ENCODE measurements at regions not wholly inside any gene's neighbourhood (a gene's known extent, or its start where the extent isn't known, plus 50 kb on each side); places are given as distances from the start of the nearest gene placed in this dataset.

DNA sequence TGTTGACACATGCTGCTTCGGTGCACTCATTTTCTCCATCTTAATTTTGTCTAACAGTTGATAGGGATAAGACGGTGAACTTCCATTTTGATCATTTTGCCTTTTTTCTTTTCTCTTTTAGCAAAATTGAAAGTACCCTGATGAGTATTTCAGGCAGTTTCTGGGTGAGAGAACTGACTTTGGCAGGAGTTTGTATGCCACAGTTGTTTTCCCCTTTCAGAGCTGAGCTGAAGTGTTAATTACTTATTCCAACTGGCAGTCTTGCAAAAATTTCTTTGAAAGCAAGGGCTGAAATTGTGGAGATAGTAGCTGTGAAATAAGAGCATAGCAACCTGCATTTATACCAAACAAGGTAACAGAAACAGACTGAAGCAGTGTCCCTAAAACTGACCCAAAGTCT, 180.2 kb downstream of the SLITRK5 start:
- TF ChIP-seq POLR2A (IDR thresholded peaks at IDR 0.05), result no peak
- no peak for TF ChIP-seq CTCF (IDR thresholded peaks at IDR 0.05)
